ENCODE measurements at regions not wholly inside any gene's neighbourhood (a gene's known extent, or its start where the extent isn't known, plus 50 kb on each side); places are given as distances from the start of the nearest gene placed in this dataset.

DNA sequence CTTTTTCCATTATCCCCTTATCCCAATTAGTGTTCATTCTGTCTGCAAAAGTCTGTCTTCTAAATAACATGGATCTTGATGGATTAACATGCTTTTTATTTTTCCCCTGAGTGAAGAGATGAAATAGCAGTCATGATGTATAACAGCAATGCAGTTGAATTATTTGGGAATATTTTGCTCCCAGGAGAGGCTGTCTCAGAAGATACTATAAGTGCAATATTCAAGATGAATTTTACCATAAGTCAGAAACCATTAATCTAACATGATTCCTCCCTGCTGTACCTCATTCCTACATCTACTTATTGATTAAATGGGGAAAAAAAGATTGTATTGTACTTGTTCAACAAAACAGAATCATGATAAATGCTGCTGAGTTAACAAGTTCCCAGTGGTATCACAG is 233.2 kb upstream of the KCNIP4 start:
- no peaks in the 10 kb centered on the region for H3K27me3 ChIP-seq (ENCODE audit: control insufficient read depth in 1 of 2, insufficient read depth in 2 of 2, low read length in 2 of 2)
- H3K9me3 ChIP-seq (ENCODE audit: control insufficient read depth in 1 of 2, insufficient read depth in 1 of 2, low read length in 2 of 2): peaks cover 0 to 4% of the 10 kb centered on the region in 2 experiments
- no peak overlapping the region for H3K4me3 ChIP-seq (ENCODE audit: low read length)
- peaks cover 2% of the 10 kb centered on the region for H3K9me3 Mint-ChIP-seq
- ATAC-seq (ENCODE audit: poor library complexity) (no peak), DNase-seq (no peak)
- no peak for TF ChIP-seq CTCF (IDR thresholded peaks at IDR 0.05)
- H3K4me3 Mint-ChIP-seq: no peak overlapping the region
- H3K36me3 Mint-ChIP-seq (ENCODE audit: low read depth): no peaks in the 10 kb centered on the region
- H3K27ac ChIP-seq (ENCODE audit: low read depth in 1 of 2, low read length in 2 of 2): no peak overlapping the region
- no peaks in the 10 kb centered on the region for H3K4me1 ChIP-seq (ENCODE audit: insufficient read depth, low read length)
- H3K27me3 Mint-ChIP-seq: no peaks in the 10 kb centered on the region
- H3K27ac Mint-ChIP-seq: no peak overlapping the region
- intact Hi-C loops (cut with DNase I, micrococcal nuclease): no loop called here
- H3K36me3 ChIP-seq (ENCODE audit: insufficient read depth, low read length): no peaks in the 10 kb centered on the region
- CTCF ChIA-PET: no interaction called here
- POLR2A ChIA-PET: no interaction called here
- H3K4me1 Mint-ChIP-seq (ENCODE audit: low read depth): no peaks in the 10 kb centered on the region

- H3K36me3 ChIP-seq (ENCODE audit: insufficient read depth, low read length): no peaks in the 10 kb centered on the region
- ATAC-seq (ENCODE audit: poor library complexity) (no peak), DNase-seq (no peak)
- Mint-ChIP-seq H3K4me3 (no peak overlapping the region), H3K9me3 (peaks cover 5% of the 10 kb centered on the region), H3K36me3 (ENCODE audit: low read depth) (no peaks in the 10 kb centered on the region), H3K27me3 (no peaks in the 10 kb centered on the region), H3K4me1 (ENCODE audit: low read depth) (no peaks in the 10 kb centered on the region), H3K27ac (no peak overlapping the region)
- H3K27me3 ChIP-seq (ENCODE audit: control insufficient read depth in 1 of 2, insufficient read depth in 2 of 2, low read length in 2 of 2): no peaks in the 10 kb centered on the region
- no peak overlapping the region for H3K27ac ChIP-seq (ENCODE audit: low read depth in 1 of 2, low read length in 2 of 2)
- intact Hi-C loops (cut with DNase I, micrococcal nuclease): no loop called here
- H3K9me3 ChIP-seq (ENCODE audit: control insufficient read depth in 1 of 2, insufficient read depth in 1 of 2, low read length in 2 of 2): no peaks in the 10 kb centered on the region
- no peak overlapping the region for H3K4me3 ChIP-seq (ENCODE audit: low read length)
- ChIA-PET CTCF (no interaction called here), POLR2A (no interaction called here)
- no peak for TF ChIP-seq CTCF (IDR thresholded peaks at IDR 0.05)
- H3K4me1 ChIP-seq (ENCODE audit: insufficient read depth, low read length): no peaks in the 10 kb centered on the region
Measured at GRCh38 chr4:22179124-22179874, 230.7 kb upstream of the KCNIP4 start.

GRCh38 chr4:22174640-22175039 is 226.1 kb upstream of the KCNIP4 start:
- Mint-ChIP-seq H3K9me3 (peaks cover 10% of the 10 kb centered on the region), H3K36me3 (ENCODE audit: low read depth) (no peaks in the 10 kb centered on the region), H3K27me3 (no peaks in the 10 kb centered on the region), H3K27ac (no peak overlapping the region), H3K4me3 (no peak overlapping the region), H3K4me1 (ENCODE audit: low read depth) (no peaks in the 10 kb centered on the region)
- ATAC-seq (ENCODE audit: poor library complexity) (no peak), DNase-seq (no peak)
- ChIA-PET POLR2A (no interaction called here), CTCF (no interaction called here)
- H3K4me3 ChIP-seq (ENCODE audit: low read length): no peak overlapping the region
- no peaks in the 10 kb centered on the region for H3K27me3 ChIP-seq (ENCODE audit: control insufficient read depth in 1 of 2, insufficient read depth in 2 of 2, low read length in 2 of 2)
- H3K9me3 ChIP-seq (ENCODE audit: control insufficient read depth in 1 of 2, insufficient read depth in 1 of 2, low read length in 2 of 2): no peaks in the 10 kb centered on the region
- TF ChIP-seq CTCF (IDR thresholded peaks at IDR 0.05): no peak
- H3K27ac ChIP-seq (ENCODE audit: low read depth in 1 of 2, low read length in 2 of 2): no peak overlapping the region
- no peaks in the 10 kb centered on the region for H3K4me1 ChIP-seq (ENCODE audit: insufficient read depth, low read length)
- intact Hi-C loops (cut with DNase I, micrococcal nuclease): no loop called here
- no peaks in the 10 kb centered on the region for H3K36me3 ChIP-seq (ENCODE audit: insufficient read depth, low read length)

Measured in CD4-positive, alpha-beta T cell (primary cell).